ENCODE measurements at regions not wholly inside any gene's neighbourhood (a gene's known extent, or its start where the extent isn't known, plus 50 kb on each side); places are given as distances from the start of the nearest gene placed in this dataset.

GRCh38 chr13:42412812-42413483 is 141.0 kb downstream of the AKAP11 start:
- no peaks in the 10 kb centered on the region for H3K79me2 ChIP-seq (ENCODE audit: control insufficient read depth, insufficient read depth, low read length)
- no peak overlapping the region for H3K9ac ChIP-seq (ENCODE audit: low read length)
- H3K56ac ChIP-seq (ENCODE audit: low read length), result no peak overlapping the region
- no peak overlapping the region for H2AK5ac ChIP-seq (ENCODE audit: low read length)
- no peaks in the 10 kb centered on the region for H3K36me3 ChIP-seq (ENCODE audit: control insufficient read depth, insufficient read depth, low read length)
- H4K8ac ChIP-seq (ENCODE audit: low read depth, low read length), result no peak overlapping the region
- no peak overlapping the region for H2BK5ac ChIP-seq (ENCODE audit: low read length)
- H4K5ac ChIP-seq (ENCODE audit: low read length), result no peak overlapping the region
- H3K4me1 ChIP-seq (ENCODE audit: control insufficient read depth, low read depth, low read length), result no peaks in the 10 kb centered on the region
- no CpG with 5 or more reads among the region's 5 CpGs for WGBS (ENCODE audit: extremely low coverage, insufficient coverage, low lambda C conversion rate)
- no peaks in the 10 kb centered on the region for H3K79me1 ChIP-seq (ENCODE audit: low read length)
- H3K18ac ChIP-seq (ENCODE audit: low read length), result no peak overlapping the region
- no peak overlapping the region for H3K4me2 ChIP-seq (ENCODE audit: low read length)
- DNase-seq, result no peak
- no peak overlapping the region for H3K23ac ChIP-seq (ENCODE audit: low read length)
- H3K4me3 ChIP-seq (ENCODE audit: low read length), result no peak overlapping the region
- no peak overlapping the region for H2BK120ac ChIP-seq (ENCODE audit: low read depth, low read length)
- no peak overlapping the region for H3K4ac ChIP-seq (ENCODE audit: low read depth, low read length)
- H2BK15ac ChIP-seq (replicated peaks; ENCODE audit: low read depth), result no peak overlapping the region
- no peak overlapping the region for H3K27ac ChIP-seq (ENCODE audit: low read depth, low read length)
- no peaks in the 10 kb centered on the region for H3K27me3 ChIP-seq (ENCODE audit: insufficient read depth, low read length, poor library complexity)

- no peaks in the 10 kb centered on the region for H3K79me2 ChIP-seq (ENCODE audit: control insufficient read depth, insufficient read depth, low read length)
- H2BK120ac ChIP-seq (ENCODE audit: low read depth, low read length), result no peak overlapping the region
- no peak overlapping the region for H4K5ac ChIP-seq (ENCODE audit: low read length)
- H2AK5ac ChIP-seq (ENCODE audit: low read length), result no peak overlapping the region
- H3K36me3 ChIP-seq (ENCODE audit: control insufficient read depth, insufficient read depth, low read length), result no peaks in the 10 kb centered on the region
- H3K9ac ChIP-seq (ENCODE audit: low read length), result no peak overlapping the region
- H2BK15ac ChIP-seq (replicated peaks; ENCODE audit: low read depth), result no peak overlapping the region
- H3K4me1 ChIP-seq (ENCODE audit: control insufficient read depth, low read depth, low read length), result no peaks in the 10 kb centered on the region
- H3K4me3 ChIP-seq (ENCODE audit: low read length), result no peak overlapping the region
- no peak overlapping the region for H3K27ac ChIP-seq (ENCODE audit: low read depth, low read length)
- no peak overlapping the region for H3K56ac ChIP-seq (ENCODE audit: low read length)
- no peak overlapping the region for H3K18ac ChIP-seq (ENCODE audit: low read length)
- H3K27me3 ChIP-seq (ENCODE audit: insufficient read depth, low read length, poor library complexity), result no peaks in the 10 kb centered on the region
- no peak for DNase-seq
- no peak overlapping the region for H3K23ac ChIP-seq (ENCODE audit: low read length)
- H3K79me1 ChIP-seq (ENCODE audit: low read length), result no peaks in the 10 kb centered on the region
- H3K4me2 ChIP-seq (ENCODE audit: low read length), result no peak overlapping the region
- no peak overlapping the region for H3K4ac ChIP-seq (ENCODE audit: low read depth, low read length)
- no peak overlapping the region for H4K8ac ChIP-seq (ENCODE audit: low read depth, low read length)
- WGBS (ENCODE audit: extremely low coverage, insufficient coverage, low lambda C conversion rate), result no CpG with 5 or more reads among the region's 3 CpGs
- H2BK5ac ChIP-seq (ENCODE audit: low read length), result no peak overlapping the region
Measured at GRCh38 chr13:42413484-42413815, 141.5 kb downstream of the AKAP11 start.

GRCh38 chr13:42417626-42418025 is 145.7 kb downstream of the AKAP11 start:
- Histone ChIP-seq H3K4me1 (ENCODE audit: control insufficient read depth, low read depth, low read length) (no peaks in the 10 kb centered on the region), H3K79me2 (ENCODE audit: control insufficient read depth, insufficient read depth, low read length) (no peaks in the 10 kb centered on the region), H3K4me2 (ENCODE audit: low read length) (no peak overlapping the region), H4K8ac (ENCODE audit: low read depth, low read length) (no peak overlapping the region), H4K5ac (ENCODE audit: low read length) (no peak overlapping the region), H2AK5ac (ENCODE audit: low read length) (no peak overlapping the region), H3K56ac (ENCODE audit: low read length) (no peak overlapping the region), H3K23ac (ENCODE audit: low read length) (no peak overlapping the region), H2BK120ac (ENCODE audit: low read depth, low read length) (no peak overlapping the region), H2BK5ac (ENCODE audit: low read length) (no peak overlapping the region), H3K4me3 (ENCODE audit: low read length) (no peak overlapping the region), H3K27ac (ENCODE audit: low read depth, low read length) (no peak overlapping the region), H3K9ac (ENCODE audit: low read length) (no peak overlapping the region), H2BK15ac (replicated peaks; ENCODE audit: low read depth) (no peak overlapping the region), H3K79me1 (ENCODE audit: low read length) (no peaks in the 10 kb centered on the region), H3K4ac (ENCODE audit: low read depth, low read length) (no peak overlapping the region), H3K27me3 (ENCODE audit: insufficient read depth, low read length, poor library complexity) (no peaks in the 10 kb centered on the region), H3K36me3 (ENCODE audit: control insufficient read depth, insufficient read depth, low read length) (no peaks in the 10 kb centered on the region), H3K18ac (ENCODE audit: low read length) (no peak overlapping the region)
- no peak for DNase-seq
- WGBS (ENCODE audit: extremely low coverage, insufficient coverage, low lambda C conversion rate), result no CpG with 5 or more reads among the region's 3 CpGs

- H4K5ac ChIP-seq (ENCODE audit: low read length), result no peak overlapping the region
- H3K4me3 ChIP-seq (ENCODE audit: low read length), result no peak overlapping the region
- H3K27me3 ChIP-seq (ENCODE audit: insufficient read depth, low read length, poor library complexity), result no peaks in the 10 kb centered on the region
- no peak overlapping the region for H3K4ac ChIP-seq (ENCODE audit: low read depth, low read length)
- H2BK5ac ChIP-seq (ENCODE audit: low read length), result no peak overlapping the region
- H3K79me2 ChIP-seq (ENCODE audit: control insufficient read depth, insufficient read depth, low read length), result no peaks in the 10 kb centered on the region
- no peak overlapping the region for H3K18ac ChIP-seq (ENCODE audit: low read length)
- H3K23ac ChIP-seq (ENCODE audit: low read length), result no peak overlapping the region
- H4K8ac ChIP-seq (ENCODE audit: low read depth, low read length), result no peak overlapping the region
- no peak overlapping the region for H3K27ac ChIP-seq (ENCODE audit: low read depth, low read length)
- H2AK5ac ChIP-seq (ENCODE audit: low read length), result no peak overlapping the region
- H3K79me1 ChIP-seq (ENCODE audit: low read length), result no peaks in the 10 kb centered on the region
- no peak overlapping the region for H2BK120ac ChIP-seq (ENCODE audit: low read depth, low read length)
- no peak overlapping the region for H3K9ac ChIP-seq (ENCODE audit: low read length)
- no CpG with 5 or more reads among the region's 2 CpGs for WGBS (ENCODE audit: extremely low coverage, insufficient coverage, low lambda C conversion rate)
- H3K36me3 ChIP-seq (ENCODE audit: control insufficient read depth, insufficient read depth, low read length), result no peaks in the 10 kb centered on the region
- no peak overlapping the region for H3K4me2 ChIP-seq (ENCODE audit: low read length)
- no peaks in the 10 kb centered on the region for H3K4me1 ChIP-seq (ENCODE audit: control insufficient read depth, low read depth, low read length)
- no peak for DNase-seq
- no peak overlapping the region for H3K56ac ChIP-seq (ENCODE audit: low read length)
- H2BK15ac ChIP-seq (replicated peaks; ENCODE audit: low read depth), result no peak overlapping the region
Measured at GRCh38 chr13:42418184-42418583, 146.2 kb downstream of the AKAP11 start.

GRCh38 chr13:42420304-42420703 is 148.4 kb downstream of the AKAP11 start:
- no peak overlapping the region for H2BK15ac ChIP-seq (replicated peaks; ENCODE audit: low read depth)
- H2BK120ac ChIP-seq (ENCODE audit: low read depth, low read length), result no peak overlapping the region
- H2AK5ac ChIP-seq (ENCODE audit: low read length), result no peak overlapping the region
- no peak overlapping the region for H3K56ac ChIP-seq (ENCODE audit: low read length)
- H3K4me1 ChIP-seq (ENCODE audit: control insufficient read depth, low read depth, low read length), result no peaks in the 10 kb centered on the region
- H3K9ac ChIP-seq (ENCODE audit: low read length), result no peak overlapping the region
- H3K4ac ChIP-seq (ENCODE audit: low read depth, low read length), result no peak overlapping the region
- no peaks in the 10 kb centered on the region for H3K36me3 ChIP-seq (ENCODE audit: control insufficient read depth, insufficient read depth, low read length)
- H3K18ac ChIP-seq (ENCODE audit: low read length), result no peak overlapping the region
- H3K4me3 ChIP-seq (ENCODE audit: low read length), result no peak overlapping the region
- no peak overlapping the region for H3K23ac ChIP-seq (ENCODE audit: low read length)
- no CpG with 5 or more reads among the region's 2 CpGs for WGBS (ENCODE audit: extremely low coverage, insufficient coverage, low lambda C conversion rate)
- no peaks in the 10 kb centered on the region for H3K79me1 ChIP-seq (ENCODE audit: low read length)
- no peaks in the 10 kb centered on the region for H3K27me3 ChIP-seq (ENCODE audit: insufficient read depth, low read length, poor library complexity)
- H2BK5ac ChIP-seq (ENCODE audit: low read length), result no peak overlapping the region
- no peak for DNase-seq
- H3K79me2 ChIP-seq (ENCODE audit: control insufficient read depth, insufficient read depth, low read length), result no peaks in the 10 kb centered on the region
- H3K27ac ChIP-seq (ENCODE audit: low read depth, low read length), result no peak overlapping the region
- H4K8ac ChIP-seq (ENCODE audit: low read depth, low read length), result no peak overlapping the region
- no peak overlapping the region for H4K5ac ChIP-seq (ENCODE audit: low read length)
- no peak overlapping the region for H3K4me2 ChIP-seq (ENCODE audit: low read length)

- H2BK120ac ChIP-seq (ENCODE audit: low read depth, low read length), result no peak overlapping the region
- H2AK5ac ChIP-seq (ENCODE audit: low read length), result no peak overlapping the region
- no peak overlapping the region for H2BK5ac ChIP-seq (ENCODE audit: low read length)
- H3K56ac ChIP-seq (ENCODE audit: low read length), result no peak overlapping the region
- H3K27ac ChIP-seq (ENCODE audit: low read depth, low read length), result no peak overlapping the region
- H3K4me3 ChIP-seq (ENCODE audit: low read length), result no peak overlapping the region
- no peaks in the 10 kb centered on the region for H3K4me1 ChIP-seq (ENCODE audit: control insufficient read depth, low read depth, low read length)
- H3K23ac ChIP-seq (ENCODE audit: low read length), result no peak overlapping the region
- no peak overlapping the region for H4K5ac ChIP-seq (ENCODE audit: low read length)
- H3K36me3 ChIP-seq (ENCODE audit: control insufficient read depth, insufficient read depth, low read length), result no peaks in the 10 kb centered on the region
- H3K79me1 ChIP-seq (ENCODE audit: low read length), result no peaks in the 10 kb centered on the region
- no CpG with 5 or more reads among the region's 2 CpGs for WGBS (ENCODE audit: extremely low coverage, insufficient coverage, low lambda C conversion rate)
- H3K79me2 ChIP-seq (ENCODE audit: control insufficient read depth, insufficient read depth, low read length), result no peaks in the 10 kb centered on the region
- no peak overlapping the region for H2BK15ac ChIP-seq (replicated peaks; ENCODE audit: low read depth)
- no peaks in the 10 kb centered on the region for H3K27me3 ChIP-seq (ENCODE audit: insufficient read depth, low read length, poor library complexity)
- no peak overlapping the region for H3K9ac ChIP-seq (ENCODE audit: low read length)
- H4K8ac ChIP-seq (ENCODE audit: low read depth, low read length), result peak overlapping the region; percentile 56
- DNase-seq, result no peak
- H3K4me2 ChIP-seq (ENCODE audit: low read length), result no peak overlapping the region
- H3K4ac ChIP-seq (ENCODE audit: low read depth, low read length), result no peak overlapping the region
- no peak overlapping the region for H3K18ac ChIP-seq (ENCODE audit: low read length)
Measured at GRCh38 chr13:42422681-42423080, 150.7 kb downstream of the AKAP11 start.

All from mesendoderm (in vitro differentiated cells).